ENCODE measurements at regions not wholly inside any gene's neighbourhood (a gene's known extent, or its start where the extent isn't known, plus 50 kb on each side); places are given as distances from the start of the nearest gene placed in this dataset.
A peak's percentile ranks its signal among the peaks of the same experiment; 100 is the strongest.

DNA sequence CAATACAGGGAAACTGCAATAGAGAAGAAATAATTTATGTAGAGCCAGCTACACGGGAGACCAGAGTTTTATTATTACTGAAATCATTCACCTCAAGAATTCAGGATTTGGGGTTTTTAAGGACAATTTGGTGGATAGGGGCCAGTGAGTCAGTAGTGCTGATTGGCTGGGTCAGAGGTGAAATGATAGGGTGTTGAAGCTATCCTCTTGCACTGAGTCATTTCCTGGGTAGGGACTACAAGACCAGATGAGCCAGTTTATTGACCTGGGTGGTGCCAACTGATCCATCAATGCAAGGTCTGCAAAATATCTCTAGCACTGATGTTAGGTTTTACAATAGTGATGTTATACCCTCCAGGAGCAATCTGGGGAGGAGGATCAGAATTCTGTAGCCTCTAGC lies 486.3 kb downstream of the LRIG3 start:
- H3K56ac ChIP-seq (ENCODE audit: extremely low read depth, insufficient read depth, low read length): no peak overlapping the region
- intact Hi-C loops (cut with micrococcal nuclease) (no loop called here), in situ Hi-C loops (cut with MboI; ENCODE audit: low sequenced_read_pairs) (no loop called here), dilution Hi-C loops (cut with HindIII; ENCODE audit: low sequenced_read_pairs, unreplicated experiment) (no loop called here)
- H2AK5ac ChIP-seq (ENCODE audit: low read depth, low read length): peak overlapping the region; percentile 3
- H3K14ac ChIP-seq (replicated peaks; ENCODE audit: low read depth, low read length): 0 out of 2 replicates have a peak overlapping the region, but pooled peaks have one; percentile 7
- no peak overlapping the region; the same call in 1 of the 2 replicates for H4K5ac ChIP-seq (ENCODE audit: low read depth, low read length)
- peak overlapping the region; percentile 23; the same call in 1 of the 2 replicates for H4K91ac ChIP-seq (ENCODE audit: insufficient read depth, low read depth, low read length)
- no peak overlapping the region for H3K9ac ChIP-seq (ENCODE audit: low read depth, low read length)
- H2BK15ac ChIP-seq (ENCODE audit: low read depth, low read length): peak overlapping the region; percentile 28; the same call in 2 of the 3 replicates
- BruUV-seq (replicated peaks): no TSS peak
- H4K8ac ChIP-seq (ENCODE audit: low read depth in 2 of 2, low read length in 2 of 2): 0 out of 4 replicates have a peak overlapping the region, but pooled peaks of 1 of the 2 experiments have one; percentile 24
- no peak overlapping the region for H2AK9ac ChIP-seq (replicated peaks; ENCODE audit: low read depth, low read length, poor library complexity)
- no peaks in the 10 kb centered on the region for H3K9me1 ChIP-seq (ENCODE audit: insufficient read depth, low read length)
- H3K4ac ChIP-seq (ENCODE audit: low read depth, low read length): 0 out of 2 replicates have a peak overlapping the region, but pooled peaks have one; percentile 15
- TF ChIP-seq RCOR1 (IDR thresholded peaks at IDR 0.05; ENCODE audit: insufficient replicate concordance, low read length): no peak
- no peak for TF ChIP-seq MAZ (IDR thresholded peaks at IDR 0.05; ENCODE audit: borderline replicate concordance, low read depth, low read length)
- TF ChIP-seq MXI1 (IDR thresholded peaks at IDR 0.05; ENCODE audit: borderline replicate concordance, low read depth, low read length): no peak
- no peak for TF ChIP-seq RAD21 (IDR thresholded peaks at IDR 0.05; ENCODE audit: low read length)
- no peak for TF ChIP-seq NFE2L2 (IDR thresholded peaks at IDR 0.05; ENCODE audit: low read depth, low read length)
- TF ChIP-seq POLR2A (IDR thresholded peaks at IDR 0.05; ENCODE audit: low read depth, low read length): no peak
- no peak for TF ChIP-seq MAFK (IDR thresholded peaks at IDR 0.05; ENCODE audit: low read depth, low read length)
- TF ChIP-seq, protein P1, sequence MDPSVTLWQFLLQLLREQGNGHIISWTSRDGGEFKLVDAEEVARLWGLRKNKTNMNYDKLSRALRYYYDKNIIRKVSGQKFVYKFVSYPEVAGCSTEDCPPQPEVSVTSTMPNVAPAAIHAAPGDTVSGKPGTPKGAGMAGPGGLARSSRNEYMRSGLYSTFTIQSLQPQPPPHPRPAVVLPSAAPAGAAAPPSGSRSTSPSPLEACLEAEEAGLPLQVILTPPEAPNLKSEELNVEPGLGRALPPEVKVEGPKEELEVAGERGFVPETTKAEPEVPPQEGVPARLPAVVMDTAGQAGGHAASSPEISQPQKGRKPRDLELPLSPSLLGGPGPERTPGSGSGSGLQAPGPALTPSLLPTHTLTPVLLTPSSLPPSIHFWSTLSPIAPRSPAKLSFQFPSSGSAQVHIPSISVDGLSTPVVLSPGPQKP (IDR thresholded peaks at IDR 0.05; ENCODE audit: borderline replicate concordance, low read depth, low read length): no peak
- TF ChIP-seq RFX5 (IDR thresholded peaks at IDR 0.05; ENCODE audit: low read depth, low read length): no peak
- no peak for TF ChIP-seq CEBPB (IDR thresholded peaks at IDR 0.05; ENCODE audit: low read depth, low read length)
- no peak for TF ChIP-seq CHD1 (IDR thresholded peaks at IDR 0.05; ENCODE audit: low read depth, low read length)
- no peak for TF ChIP-seq FOS (IDR thresholded peaks at IDR 0.05; ENCODE audit: low read depth, low read length)
- TF ChIP-seq BHLHE40 (IDR thresholded peaks at IDR 0.05; ENCODE audit: low read depth, low read length): no peak
- TF ChIP-seq, protein P2, sequence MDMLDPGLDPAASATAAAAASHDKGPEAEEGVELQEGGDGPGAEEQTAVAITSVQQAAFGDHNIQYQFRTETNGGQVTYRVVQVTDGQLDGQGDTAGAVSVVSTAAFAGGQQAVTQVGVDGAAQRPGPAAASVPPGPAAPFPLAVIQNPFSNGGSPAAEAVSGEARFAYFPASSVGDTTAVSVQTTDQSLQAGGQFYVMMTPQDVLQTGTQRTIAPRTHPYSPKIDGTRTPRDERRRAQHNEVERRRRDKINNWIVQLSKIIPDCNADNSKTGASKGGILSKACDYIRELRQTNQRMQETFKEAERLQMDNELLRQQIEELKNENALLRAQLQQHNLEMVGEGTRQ (IDR thresholded peaks at IDR 0.05; ENCODE audit: low read depth, low read length): no peak
- TF ChIP-seq SMC3 (IDR thresholded peaks at IDR 0.05; ENCODE audit: low read depth, low read length): no peak
- TF ChIP-seq, protein P3, sequence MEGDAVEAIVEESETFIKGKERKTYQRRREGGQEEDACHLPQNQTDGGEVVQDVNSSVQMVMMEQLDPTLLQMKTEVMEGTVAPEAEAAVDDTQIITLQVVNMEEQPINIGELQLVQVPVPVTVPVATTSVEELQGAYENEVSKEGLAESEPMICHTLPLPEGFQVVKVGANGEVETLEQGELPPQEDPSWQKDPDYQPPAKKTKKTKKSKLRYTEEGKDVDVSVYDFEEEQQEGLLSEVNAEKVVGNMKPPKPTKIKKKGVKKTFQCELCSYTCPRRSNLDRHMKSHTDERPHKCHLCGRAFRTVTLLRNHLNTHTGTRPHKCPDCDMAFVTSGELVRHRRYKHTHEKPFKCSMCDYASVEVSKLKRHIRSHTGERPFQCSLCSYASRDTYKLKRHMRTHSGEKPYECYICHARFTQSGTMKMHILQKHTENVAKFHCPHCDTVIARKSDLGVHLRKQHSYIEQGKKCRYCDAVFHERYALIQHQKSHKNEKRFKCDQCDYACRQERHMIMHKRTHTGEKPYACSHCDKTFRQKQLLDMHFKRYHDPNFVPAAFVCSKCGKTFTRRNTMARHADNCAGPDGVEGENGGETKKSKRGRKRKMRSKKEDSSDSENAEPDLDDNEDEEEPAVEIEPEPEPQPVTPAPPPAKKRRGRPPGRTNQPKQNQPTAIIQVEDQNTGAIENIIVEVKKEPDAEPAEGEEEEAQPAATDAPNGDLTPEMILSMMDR (conservative IDR thresholded peaks at IDR 0.05; ENCODE audit: low read depth, low read length): no peak
- peak overlapping the region; percentile 83; the same call in 1 of the 2 replicates for H2BK20ac ChIP-seq (ENCODE audit: low read depth, low read length)
- H3K9me3 ChIP-seq (ENCODE audit: control insufficient read depth, insufficient read depth, low read length): no peaks in the 10 kb centered on the region
- 0 out of 2 replicates have a peak overlapping the region, but pooled peaks have one; percentile 60 for H2BK120ac ChIP-seq (ENCODE audit: low read depth, low read length)
- peak overlapping the region; percentile 36 for H2BK5ac ChIP-seq (ENCODE audit: low read depth, low read length, poor library complexity, severe bottlenecking)
- H3K4me3 ChIP-seq (ENCODE audit: insufficient read depth, low read depth, low read length): no peak overlapping the region
- H3K36me3 ChIP-seq (ENCODE audit: control insufficient read depth, insufficient read depth, low read length): no peaks in the 10 kb centered on the region
- H3K4me1 ChIP-seq (ENCODE audit: control insufficient read depth, insufficient read depth, low read length): peaks cover 6% of the 10 kb centered on the region
- no peak overlapping the region for H3K4me2 ChIP-seq (ENCODE audit: low read depth, low read length)
- DNase-seq (peak; percentile 63), ATAC-seq (ENCODE audit: low read depth) (no peak)
- peak overlapping the region; percentile 29; the same call in 1 of the 2 replicates for H3K18ac ChIP-seq (ENCODE audit: low read depth, low read length)
- H2AFZ ChIP-seq (replicated peaks; ENCODE audit: low read length, poor library complexity): no peak overlapping the region
- no CpG with 5 or more reads among the region's 1 CpG for WGBS, 2 experiments (ENCODE audit: extremely low coverage in 2 of 2, insufficient read length in 1 of 2)
- no peak overlapping the region for H3K27ac ChIP-seq (ENCODE audit: insufficient read depth, low read length)
- ChIA-PET POLR2A (ENCODE audit: unreplicated experiment) (no interaction called here), CTCF (no interaction called here)
- H3K23ac ChIP-seq (ENCODE audit: low read depth, low read length): no peak overlapping the region
- no peaks in the 10 kb centered on the region for H3K79me1 ChIP-seq (ENCODE audit: low read depth in 1 of 2, low read length in 2 of 2)
- H3K27me3 ChIP-seq (ENCODE audit: control insufficient read depth, insufficient read depth, low read length): no peaks in the 10 kb centered on the region
- H4K20me1 ChIP-seq (ENCODE audit: insufficient read depth, low read length): no peaks in the 10 kb centered on the region
